ENCODE measurements at regions not wholly inside any gene's neighbourhood (a gene's known extent, or its start where the extent isn't known, plus 50 kb on each side); places are given as distances from the start of the nearest gene placed in this dataset.

DNA sequence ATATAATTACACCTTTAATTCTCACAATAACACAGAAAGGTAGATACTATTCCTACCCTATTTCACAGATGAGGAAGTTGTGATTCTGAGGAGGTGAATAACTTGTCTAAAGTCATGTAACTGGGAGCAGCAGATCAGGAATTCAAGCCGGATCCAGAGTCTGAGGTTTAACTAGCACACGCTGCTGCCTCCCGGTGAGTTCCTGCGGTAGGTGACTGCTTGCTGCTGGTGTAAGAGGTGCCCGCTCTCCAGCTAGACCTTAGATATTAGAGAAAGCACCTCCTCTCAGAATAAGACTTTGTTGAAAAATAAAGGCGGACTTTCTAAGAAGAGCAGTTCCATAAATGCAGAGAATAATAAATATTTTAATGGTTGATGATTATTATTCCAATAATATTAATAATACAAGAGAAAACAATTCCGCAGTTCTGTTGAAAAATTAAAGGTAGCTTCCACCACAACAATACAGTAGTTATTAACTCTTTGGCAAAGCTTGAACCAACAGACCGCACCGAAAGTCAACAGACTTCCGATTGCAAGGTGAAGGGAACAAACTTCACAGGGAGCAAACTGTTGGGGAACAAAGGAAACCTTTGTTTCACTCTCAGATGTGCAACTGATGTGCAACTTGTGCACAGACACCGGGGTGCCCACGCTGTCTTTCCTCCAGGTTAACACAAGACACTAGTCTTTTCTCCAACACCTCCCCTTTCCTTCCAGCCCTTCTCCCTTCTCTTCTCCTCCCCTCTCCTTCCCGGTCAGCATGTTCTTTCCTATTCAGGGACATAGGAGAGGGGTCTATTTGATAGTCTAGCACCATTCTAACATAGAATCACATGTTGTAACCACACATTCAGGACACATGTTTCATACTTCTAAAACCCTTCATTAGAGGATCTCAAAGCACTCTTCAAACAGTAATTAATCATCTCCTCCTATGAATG is 73.2 kb upstream of the EGLN3 start:
- no peak for DNase-seq (ENCODE audit: low read depth, low spot score)

DNA sequence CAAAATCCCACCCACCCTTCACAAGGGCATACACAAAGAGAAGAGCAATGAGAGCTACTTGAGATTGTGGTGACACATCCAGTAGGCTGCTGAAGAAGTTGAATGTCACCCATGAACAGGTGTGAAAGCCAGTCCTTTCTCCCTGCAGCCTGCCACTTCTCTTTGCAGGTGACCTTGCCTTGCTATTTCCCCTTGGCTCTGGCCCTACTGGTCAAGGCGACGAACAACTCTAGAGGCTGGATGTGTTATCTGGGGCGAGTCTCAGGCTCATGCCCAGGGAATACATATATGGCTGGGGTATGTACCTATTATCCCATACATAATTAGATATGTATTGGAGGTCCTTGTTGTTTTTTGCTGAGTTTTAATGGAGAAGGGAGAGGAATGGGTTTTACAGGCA is 70.2 kb upstream of the EGLN3 start:
- DNase-seq (ENCODE audit: low read depth, low spot score), result no peak

DNA sequence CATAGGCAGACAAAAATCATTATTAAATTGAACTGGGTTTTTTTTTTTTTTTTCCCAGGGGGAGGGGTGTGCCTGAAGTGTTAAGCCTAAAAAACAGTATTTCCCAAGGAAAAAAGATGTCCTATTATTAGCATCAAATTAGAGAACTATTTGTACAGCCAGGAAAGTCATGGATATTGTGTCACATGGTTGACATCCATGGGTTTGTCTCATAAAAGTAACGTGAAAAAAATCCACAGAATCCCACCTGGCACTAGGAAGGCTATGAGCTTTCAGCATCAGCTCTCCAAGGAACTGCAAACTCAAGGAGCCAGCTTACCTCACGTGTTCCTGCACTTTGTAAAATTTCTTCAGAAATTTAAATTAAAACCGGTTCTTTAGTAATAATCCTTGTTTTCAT is 69.1 kb upstream of the EGLN3 start:
- no peak for DNase-seq (ENCODE audit: low read depth, low spot score)

DNA sequence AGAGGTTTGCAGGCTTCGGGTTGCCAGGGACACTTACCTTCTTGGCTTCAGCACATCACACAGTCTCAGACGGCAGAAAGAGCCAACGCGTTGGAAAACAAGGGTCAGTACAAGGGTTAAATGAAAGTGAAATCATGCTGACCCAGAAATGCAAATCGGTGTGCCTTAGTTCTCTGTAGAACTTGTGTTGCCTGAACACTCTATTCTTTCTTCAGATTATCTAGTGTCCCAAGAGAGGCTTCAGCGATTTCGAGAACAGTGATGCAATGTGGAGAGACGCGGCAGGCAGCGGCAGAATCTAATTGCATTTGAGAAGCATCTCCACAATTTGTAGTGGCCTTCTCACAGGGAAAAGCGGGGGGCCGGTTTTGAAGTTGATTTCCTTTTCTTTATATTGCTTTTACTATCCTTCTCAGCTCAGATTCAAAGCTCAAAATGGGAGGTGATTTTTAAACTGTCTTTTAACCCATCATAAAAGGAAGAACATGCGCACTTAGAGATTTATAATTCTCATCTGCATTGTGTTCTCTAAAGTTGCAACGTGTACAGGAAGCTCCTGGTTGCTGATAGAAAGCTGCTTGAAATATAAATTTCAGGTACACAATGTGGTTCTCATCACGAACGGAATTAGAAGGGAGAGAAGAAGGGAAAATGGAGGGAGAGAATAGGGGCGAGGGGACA is 67.8 kb upstream of the EGLN3 start:
- no peak for DNase-seq (ENCODE audit: low read depth, low spot score)

DNA sequence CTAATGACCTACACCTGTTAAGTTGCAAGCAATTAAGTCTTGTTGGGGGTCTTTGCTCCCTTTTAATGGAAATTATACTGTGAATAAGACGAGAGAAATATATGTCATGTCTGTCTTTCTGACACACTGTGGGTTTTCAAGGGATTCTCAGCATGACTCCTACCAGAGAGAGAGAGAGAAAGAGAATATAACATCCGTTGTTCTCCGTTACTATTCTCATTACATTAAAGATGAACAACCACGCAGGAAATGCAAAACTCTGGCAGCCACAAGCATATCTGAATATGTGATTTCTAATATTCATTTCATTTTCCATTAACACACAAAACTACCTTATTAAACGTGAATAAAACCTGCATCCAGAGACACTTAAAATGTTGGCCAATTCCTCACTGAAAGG is 67.3 kb upstream of the EGLN3 start:
- DNase-seq (ENCODE audit: low read depth, low spot score), result no peak

DNA sequence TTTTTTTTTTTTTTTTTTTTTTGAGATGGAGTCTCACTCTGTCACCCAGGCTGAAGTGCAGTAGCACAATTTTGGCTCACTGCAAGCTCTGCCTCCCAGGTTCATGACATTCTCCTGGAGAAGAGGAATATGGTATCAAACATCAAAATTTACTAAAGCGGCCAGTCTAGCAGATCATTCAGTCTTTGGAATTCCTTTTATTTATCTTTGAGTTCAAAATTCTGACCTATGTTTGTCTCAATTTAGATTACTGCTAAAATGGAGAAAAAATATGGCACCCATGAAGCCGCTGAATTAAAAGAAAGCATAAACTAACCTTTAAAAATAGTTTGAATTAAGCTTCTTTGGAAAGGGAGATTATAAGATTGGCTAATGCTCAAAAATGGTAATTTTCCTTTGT is 64.5 kb upstream of the EGLN3 start:
- no peak for DNase-seq (ENCODE audit: low read depth, low spot score)

DNA sequence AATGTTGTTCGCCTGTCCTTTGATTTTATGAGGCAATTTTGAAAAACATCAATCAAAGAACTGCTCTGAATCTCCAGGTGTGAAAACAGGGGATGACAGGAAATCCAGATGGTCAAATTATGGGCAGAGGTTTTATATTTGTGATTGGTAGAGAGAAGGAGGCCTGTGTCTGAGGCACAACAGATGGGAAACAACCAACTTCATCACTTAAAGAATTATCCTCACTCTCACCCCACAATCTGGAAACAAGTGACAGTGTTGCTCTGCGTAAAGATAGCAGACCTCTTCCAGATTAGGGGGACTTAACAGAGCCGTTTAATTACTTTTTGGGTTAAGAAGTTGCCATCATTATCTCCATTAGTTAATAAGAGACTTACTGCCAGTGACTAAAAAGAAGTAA is 64.1 kb upstream of the EGLN3 start:
- no peak for DNase-seq (ENCODE audit: low read depth, low spot score)

DNA sequence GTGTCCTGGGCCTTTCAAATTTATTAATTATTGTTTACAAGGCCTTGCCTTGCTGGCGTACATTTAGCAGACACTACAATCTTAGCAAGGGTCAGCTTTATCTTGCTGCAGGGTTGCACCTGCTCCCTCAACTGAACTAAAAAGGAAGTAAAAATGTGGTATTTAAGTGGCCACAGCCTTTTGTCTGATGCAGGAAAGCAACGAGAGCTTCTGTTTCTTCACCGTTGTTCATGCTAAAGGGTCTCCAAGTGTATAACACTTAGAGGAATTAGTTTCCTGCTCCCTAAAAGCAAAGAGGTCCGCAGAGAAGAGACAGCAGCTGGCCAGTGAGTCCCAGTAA is 62.8 kb upstream of the EGLN3 start:
- no peak for DNase-seq (ENCODE audit: low read depth, low spot score)

DNA sequence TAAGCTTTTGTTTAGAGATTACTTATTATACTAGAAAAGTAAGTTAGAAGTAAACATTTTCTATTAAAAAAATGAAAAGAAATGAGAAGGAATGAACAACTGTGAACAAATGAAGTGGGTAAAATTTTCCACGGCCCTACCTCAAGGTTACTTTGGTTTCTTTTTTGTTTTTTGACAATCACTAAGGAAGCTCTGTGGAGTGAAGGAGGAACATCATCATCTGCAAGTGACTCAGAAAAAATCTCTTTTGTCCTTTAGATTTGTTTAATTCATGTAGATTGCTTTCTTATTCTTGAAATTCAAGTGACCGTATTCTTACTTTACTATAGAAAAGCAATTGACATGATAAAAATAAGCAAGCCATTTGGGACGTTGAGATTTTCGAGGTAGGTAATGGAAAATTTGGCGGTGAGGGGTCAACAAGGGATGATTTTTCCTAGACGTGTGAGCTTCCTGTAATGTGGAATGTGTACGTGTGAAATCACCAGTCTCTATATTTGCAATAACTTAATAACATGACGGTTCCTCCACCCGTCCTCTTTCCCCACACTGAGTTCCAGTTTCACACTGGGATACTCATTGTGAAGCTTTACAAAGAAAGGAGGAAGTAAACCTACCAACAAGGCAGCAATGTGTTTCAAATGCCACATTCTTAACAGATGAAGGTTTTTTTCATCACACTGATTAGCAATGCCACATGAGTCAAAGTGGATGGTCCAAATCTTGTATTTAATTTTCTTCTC is 62.3 kb upstream of the EGLN3 start:
- no peak for DNase-seq (ENCODE audit: low read depth, low spot score)

DNA sequence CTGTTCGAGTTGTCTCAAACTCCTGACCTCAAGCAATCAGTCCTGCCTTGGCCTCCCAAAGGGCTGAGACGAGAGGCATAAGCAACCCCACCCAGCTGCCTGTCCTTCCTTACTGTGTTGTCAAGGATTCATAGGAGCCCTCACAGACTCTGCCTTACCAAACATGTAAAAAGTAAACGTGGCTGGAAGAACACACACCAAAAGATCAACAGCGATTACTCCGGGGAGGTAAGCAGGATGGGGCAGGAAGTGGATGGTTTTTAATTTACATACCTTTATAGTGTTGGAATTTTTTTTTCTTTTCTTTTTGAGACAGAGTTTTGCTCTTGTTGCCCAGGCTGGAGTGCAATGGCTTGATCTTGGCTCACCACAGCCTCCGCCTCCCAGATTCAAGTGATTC is 61.5 kb upstream of the EGLN3 start:
- no peak for DNase-seq (ENCODE audit: low read depth, low spot score)

DNA sequence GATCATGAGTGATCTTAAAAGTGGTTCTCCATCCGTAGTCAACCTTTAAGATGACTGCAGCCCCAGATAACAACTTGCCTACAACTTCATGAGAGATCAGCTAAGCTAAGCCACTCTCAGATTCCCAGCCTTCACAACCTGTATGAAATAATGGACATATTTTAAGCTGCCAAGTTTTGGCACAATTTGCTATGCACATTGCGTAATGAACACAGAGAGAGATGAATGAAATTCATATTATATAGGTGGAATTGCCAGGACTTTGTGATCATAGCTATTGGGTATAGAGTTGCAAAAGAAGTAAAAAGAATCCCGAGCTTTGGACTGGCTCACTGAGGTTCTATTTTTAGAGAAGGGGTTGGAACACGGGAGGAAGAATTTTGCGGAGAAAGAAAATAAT is 59.1 kb upstream of the EGLN3 start:
- DNase-seq (ENCODE audit: low read depth, low spot score), result no peak

DNA sequence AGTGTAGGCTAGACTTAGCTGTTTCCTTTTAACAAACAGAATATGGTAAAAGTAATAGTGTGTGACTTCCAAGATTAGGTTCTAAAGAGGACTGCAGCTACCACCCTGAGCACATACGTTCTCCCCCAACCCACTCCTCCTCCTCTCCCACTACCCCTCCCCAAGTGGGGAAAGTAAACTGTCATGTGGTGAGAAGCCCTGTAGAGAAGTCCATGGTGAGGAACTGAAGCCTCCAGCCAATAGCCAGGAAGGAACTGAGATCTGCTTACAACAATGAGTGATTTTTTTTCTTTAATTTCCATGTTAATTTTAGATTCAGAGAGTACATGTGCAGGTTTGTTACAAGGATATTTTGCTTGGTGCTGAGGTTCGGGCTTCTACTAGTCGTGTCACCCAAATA is 57.0 kb upstream of the EGLN3 start:
- no peak for DNase-seq (ENCODE audit: low read depth, low spot score)

DNA sequence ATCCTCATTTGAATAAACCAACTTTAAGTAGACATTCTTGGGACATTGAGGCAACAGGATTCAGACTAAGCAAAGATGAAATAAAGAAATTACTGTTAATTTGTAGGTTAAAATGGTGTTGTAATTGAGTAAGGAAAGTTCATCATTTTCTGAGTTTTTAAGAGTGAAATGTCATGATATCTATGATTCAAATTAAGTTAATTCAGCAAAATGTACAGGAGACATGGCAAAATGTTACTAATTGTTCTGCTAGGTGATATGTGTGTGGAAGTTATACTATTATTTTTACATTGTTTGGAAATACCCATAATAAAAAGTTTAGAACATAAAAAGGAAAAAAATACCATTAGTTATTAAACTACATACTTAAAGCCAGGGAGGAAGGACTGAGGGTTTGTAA is 55.0 kb upstream of the EGLN3 start:
- DNase-seq (ENCODE audit: low read depth, low spot score), result no peak

DNA sequence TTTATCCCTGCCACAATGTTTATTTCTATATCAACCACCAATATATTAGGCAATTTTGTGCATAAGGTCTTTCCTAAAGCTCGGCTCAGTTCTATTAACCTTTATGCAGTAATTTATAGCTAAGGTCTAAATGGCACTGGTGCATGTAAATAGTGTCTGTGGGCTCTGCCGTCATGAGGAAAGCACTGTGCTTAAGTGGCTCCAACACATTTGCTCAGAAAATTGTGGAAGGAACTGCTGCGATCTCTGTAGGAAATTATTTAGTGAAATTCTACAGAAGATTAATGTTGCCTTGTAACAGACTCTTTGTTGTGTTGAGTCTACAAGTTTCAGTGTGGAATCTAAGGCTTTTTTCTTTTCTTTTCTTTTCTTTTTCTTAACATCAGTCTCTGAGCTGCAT is 54.0 kb upstream of the EGLN3 start:
- DNase-seq (ENCODE audit: low read depth, low spot score), result no peak

DNA sequence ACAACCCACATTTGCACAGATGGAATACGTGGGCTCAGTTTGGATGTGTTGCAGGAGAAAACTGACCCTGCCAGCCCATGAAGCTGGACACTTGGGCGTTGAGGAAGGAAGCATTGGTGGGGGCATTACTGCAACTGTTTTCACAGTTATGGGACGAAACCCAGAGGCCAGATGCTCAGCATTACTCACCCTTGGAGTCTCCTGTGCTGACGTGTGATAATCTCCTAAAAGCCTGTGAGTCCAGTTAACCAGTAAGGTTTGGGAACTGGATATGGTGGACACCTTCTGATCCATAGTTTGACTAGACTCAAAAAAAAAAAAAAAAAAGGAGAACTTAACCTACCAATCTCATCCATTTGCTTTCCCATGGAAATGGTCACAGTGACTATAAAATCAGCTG is 52.8 kb upstream of the EGLN3 start:
- peak; percentile 32 for DNase-seq (ENCODE audit: low read depth, low spot score)

DNA sequence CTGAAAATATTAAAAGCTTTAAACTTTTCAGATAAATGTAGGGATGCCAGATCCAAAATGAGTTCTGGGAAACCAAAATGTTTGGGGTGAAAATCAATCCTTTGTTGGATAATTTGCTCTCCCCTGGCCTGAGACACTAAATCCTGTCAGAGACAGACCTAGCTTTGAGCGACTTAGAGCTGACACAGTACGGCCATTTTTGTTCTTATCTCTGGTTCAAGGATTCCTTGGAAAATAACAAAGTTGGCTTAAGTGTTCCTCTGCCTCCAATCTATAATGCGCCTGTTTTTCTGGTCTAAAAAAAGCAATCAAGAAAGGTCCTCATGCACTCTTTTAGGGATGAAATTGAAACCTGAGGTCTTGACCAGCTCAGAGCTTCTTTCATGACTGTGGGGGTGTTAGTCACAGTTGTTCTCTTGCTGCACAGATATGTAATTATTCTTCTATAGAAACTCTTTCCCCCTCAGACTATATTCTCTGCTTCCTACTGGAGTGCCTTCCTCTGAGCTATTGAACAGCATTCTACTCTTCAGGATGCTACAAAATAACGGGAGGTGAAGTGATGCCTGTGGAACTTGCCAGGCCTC is 52.3 kb upstream of the EGLN3 start:
- DNase-seq (ENCODE audit: low read depth, low spot score), result no peak
